Activated CD4-positive, alpha-beta memory T cell treated with anti-CD3 and anti-CD28 coated beads, Interleukin-2, amount 10 ng/mL, durations not matched to agents 7 days and 5 days (primary cell): ENCODE measurements at regions not wholly inside any gene's neighbourhood (a gene's known extent, or its start where the extent isn't known, plus 50 kb on each side); places are given as distances from the start of the nearest gene placed in this dataset.

Experiments
- CTCF ChIA-PET: fragments of 350-600 bp; sonication (Branson Sonifier 250); formaldehyde crosslinking; loops from one replicate; lab custom pipeline; 2021; ENCODE audit warnings: antibody characterized with exemption, inconsistent platforms; lab: Charles Lee
- POLR2A ChIA-PET: fragments of 350-600 bp; sonication (Branson Sonifier 250); formaldehyde crosslinking; loops from one replicate; lab custom pipeline; 2021; ENCODE audit warnings: antibody characterized with exemption; lab: Charles Lee
- DNase-seq: peaks from one replicate; pipeline ENCODE4 v3.0.0-alpha.2; 2020
- H3K27ac Mint-ChIP-seq: one replicate; pipeline ENCODE4 v1.8.0; 2021; ENCODE audit warnings: mild to moderate bottlenecking, mixed read lengths
- H3K27me3 Mint-ChIP-seq: one replicate; pipeline ENCODE4 v1.8.0; 2021; ENCODE audit warnings: mixed read lengths
- H3K36me3 Mint-ChIP-seq: one replicate; pipeline ENCODE4 v1.8.0; 2021; ENCODE audit warnings: low read depth, mixed read lengths
- H3K4me1 Mint-ChIP-seq: one replicate; pipeline ENCODE4 v1.8.0; 2021; ENCODE audit warnings: mixed read lengths
- H3K4me3 Mint-ChIP-seq: one replicate; pipeline ENCODE4 v1.8.0; 2021; ENCODE audit warnings: mild to moderate bottlenecking, mixed read lengths
- H3K9me3 Mint-ChIP-seq: one replicate; pipeline ENCODE4 v1.8.0; 2021; ENCODE audit warnings: mixed read lengths

DNA sequence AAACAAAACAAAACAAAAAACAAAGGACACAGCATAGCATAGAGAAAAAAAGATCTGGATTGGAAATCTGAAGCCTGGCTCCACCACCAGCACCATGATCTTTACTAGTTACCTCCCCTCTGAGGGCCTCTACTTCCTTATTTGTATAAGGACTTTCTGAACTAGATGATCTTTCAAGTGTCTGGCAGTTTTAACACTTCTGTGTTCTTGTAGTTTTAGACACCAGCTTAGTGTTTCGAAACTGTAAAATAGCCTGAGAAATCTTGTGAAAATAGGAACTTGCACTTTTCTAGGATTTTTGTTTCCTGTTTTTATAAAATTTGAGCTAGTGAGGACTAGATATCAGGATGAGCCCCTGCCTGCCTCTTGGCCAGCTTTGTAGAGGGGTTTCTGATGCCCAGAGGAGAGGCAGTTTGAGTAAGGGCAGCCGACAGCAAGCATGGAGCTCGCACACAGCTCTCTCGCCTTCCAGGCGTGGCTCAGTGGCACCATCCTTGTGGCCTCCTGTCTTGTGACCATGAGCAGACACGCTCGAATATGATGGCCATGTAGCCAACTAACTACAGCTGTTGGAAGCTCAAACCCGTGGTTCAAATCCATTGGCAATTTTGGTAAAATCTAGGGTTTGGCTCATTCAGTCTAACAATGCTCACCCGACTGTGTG is 319.0 kb downstream of the KCNRG start:
- ChIA-PET CTCF (interaction anchor here (0.6 kb wide), 1 partner anchor 433 kb away, joined by 3 read pairs; no protein-coding TSS in a partner anchor), POLR2A (interaction anchor here (1.0 to 1.2 kb wide), 2 partner anchors 86 to 208 kb away, joined by 3 read pairs; no protein-coding TSS in a partner anchor)
- Mint-ChIP-seq H3K9me3 (no peaks in the 10 kb centered on the region), H3K36me3 (no peaks in the 10 kb centered on the region), H3K27me3 (peaks cover 2% of the 10 kb centered on the region), H3K4me3 (no peak overlapping the region), H3K27ac (no peak overlapping the region), H3K4me1 (peaks cover 1% of the 10 kb centered on the region)
- DNase-seq = no peak

DNA sequence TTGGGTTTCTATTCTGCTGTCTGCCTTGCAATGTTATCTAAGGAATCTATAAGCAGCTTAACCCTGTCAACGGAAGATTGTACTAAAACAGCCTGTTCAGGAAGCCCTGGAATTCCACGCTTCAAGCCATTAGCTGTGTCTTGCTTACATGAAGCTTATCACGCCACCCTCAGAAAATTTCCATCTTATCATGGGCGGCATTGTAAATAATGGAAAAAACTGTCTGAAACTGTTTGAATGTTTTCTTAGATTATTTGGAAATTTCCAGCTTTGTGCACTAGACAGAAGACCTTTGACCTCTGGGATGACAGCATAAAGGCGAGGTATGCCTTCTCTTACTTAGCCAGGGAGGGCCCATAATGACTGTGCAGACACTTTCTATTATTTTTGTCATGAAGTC is 319.7 kb downstream of the KCNRG start:
- H3K36me3 Mint-ChIP-seq = no peaks in the 10 kb centered on the region
- H3K27ac Mint-ChIP-seq = no peak overlapping the region
- ChIA-PET CTCF (no interaction called here), POLR2A (interaction anchor here (1.0 to 1.2 kb wide), 2 partner anchors 85 to 209 kb away, joined by 3 read pairs; no protein-coding TSS in a partner anchor)
- no peak for DNase-seq
- no peak overlapping the region for H3K4me3 Mint-ChIP-seq
- peaks cover 7% of the 10 kb centered on the region for H3K27me3 Mint-ChIP-seq
- no peaks in the 10 kb centered on the region for H3K9me3 Mint-ChIP-seq
- peaks cover 1% of the 10 kb centered on the region for H3K4me1 Mint-ChIP-seq

DNA sequence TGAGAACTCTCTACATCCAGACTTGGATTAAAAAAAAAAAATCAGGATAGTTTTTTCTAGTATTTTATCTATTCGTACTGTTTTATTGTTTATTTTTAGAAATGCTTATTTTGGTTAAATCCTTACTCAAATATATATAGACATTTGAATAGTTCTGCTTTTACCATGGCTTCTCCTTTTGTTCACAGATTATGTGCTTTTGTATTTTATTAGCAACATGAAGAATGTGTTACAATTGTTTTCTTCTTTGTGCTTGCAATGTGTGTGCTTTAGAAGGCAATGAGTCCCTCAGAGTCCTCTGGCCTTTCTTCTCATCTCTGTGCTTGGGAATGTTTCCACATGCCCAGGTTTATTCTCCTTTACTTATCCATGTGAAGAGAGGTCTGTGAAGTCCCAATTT is 324.0 kb downstream of the KCNRG start:
- Mint-ChIP-seq H3K27ac (no peak overlapping the region), H3K9me3 (no peaks in the 10 kb centered on the region), H3K27me3 (peaks cover 12% of the 10 kb centered on the region), H3K36me3 (no peaks in the 10 kb centered on the region), H3K4me3 (no peak overlapping the region), H3K4me1 (peaks cover 1% of the 10 kb centered on the region)
- POLR2A ChIA-PET = no interaction called here
- no peak for DNase-seq
- CTCF ChIA-PET = no interaction called here

DNA sequence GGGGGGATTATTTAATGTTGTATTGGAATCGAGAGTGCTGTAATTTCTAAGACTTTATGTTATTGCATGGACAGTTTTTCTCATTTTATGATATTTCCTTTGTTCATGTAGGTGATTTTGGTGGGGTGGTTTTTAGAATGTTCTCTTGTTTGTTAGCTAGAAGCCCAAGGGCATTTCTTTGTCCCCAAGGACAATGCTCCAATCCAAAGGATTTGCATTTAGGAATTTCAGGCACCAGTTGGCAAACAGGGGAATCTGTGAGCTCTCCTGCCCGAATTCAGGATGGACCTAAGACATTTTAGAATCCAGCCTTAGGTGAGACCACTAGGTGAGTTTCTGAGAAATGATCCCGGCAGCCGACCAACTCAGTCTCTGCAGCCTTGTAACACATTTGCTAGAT is 324.9 kb downstream of the KCNRG start:
- H3K9me3 Mint-ChIP-seq = no peaks in the 10 kb centered on the region
- H3K27me3 Mint-ChIP-seq = peaks cover 16% of the 10 kb centered on the region
- H3K4me3 Mint-ChIP-seq = no peak overlapping the region
- ChIA-PET CTCF (no interaction called here), POLR2A (no interaction called here)
- peaks cover 3% of the 10 kb centered on the region for H3K4me1 Mint-ChIP-seq
- no peak for DNase-seq
- no peak overlapping the region for H3K27ac Mint-ChIP-seq
- no peaks in the 10 kb centered on the region for H3K36me3 Mint-ChIP-seq

DNA sequence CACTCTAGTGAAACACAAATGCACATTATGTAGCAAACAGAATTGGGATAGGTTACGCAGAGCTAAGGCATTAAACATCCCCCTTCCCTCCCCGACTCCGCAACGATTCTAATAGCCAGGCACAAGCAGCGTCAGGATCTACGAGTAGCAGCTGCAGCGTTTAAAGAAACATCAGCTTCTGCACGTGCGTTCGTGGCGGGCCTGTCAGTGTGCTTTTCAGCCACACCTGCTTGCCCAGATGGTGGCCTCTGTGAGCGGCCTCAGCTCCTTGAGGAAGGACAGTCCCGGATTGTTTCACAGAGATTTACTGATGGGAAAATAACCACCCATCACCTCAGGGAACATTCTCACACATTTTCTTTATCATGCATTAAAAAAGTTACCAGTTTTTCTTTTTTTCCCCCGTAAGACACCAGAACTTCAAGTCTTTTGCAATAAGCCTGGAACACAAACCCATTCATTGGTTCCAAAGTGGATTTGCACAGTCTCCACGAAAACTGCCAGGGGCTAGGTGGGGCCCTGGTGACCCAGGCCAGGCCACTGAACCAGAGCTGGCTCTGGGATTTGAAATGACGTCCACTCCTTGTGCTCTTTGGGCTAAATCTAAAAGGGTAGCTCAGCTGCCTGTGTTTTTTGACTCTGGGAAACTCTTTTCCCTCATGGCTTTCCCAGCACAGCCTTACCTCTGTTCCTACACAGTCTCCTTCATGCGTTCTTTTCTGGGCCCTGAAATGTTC is 325.5 kb downstream of the KCNRG start:
- ChIA-PET CTCF (no interaction called here), POLR2A (no interaction called here)
- no peak overlapping the region for H3K4me3 Mint-ChIP-seq
- H3K27me3 Mint-ChIP-seq = peaks cover 16% of the 10 kb centered on the region
- H3K27ac Mint-ChIP-seq = no peak overlapping the region
- peaks cover 3% of the 10 kb centered on the region for H3K4me1 Mint-ChIP-seq
- no peak for DNase-seq
- H3K36me3 Mint-ChIP-seq = no peaks in the 10 kb centered on the region
- no peaks in the 10 kb centered on the region for H3K9me3 Mint-ChIP-seq

DNA sequence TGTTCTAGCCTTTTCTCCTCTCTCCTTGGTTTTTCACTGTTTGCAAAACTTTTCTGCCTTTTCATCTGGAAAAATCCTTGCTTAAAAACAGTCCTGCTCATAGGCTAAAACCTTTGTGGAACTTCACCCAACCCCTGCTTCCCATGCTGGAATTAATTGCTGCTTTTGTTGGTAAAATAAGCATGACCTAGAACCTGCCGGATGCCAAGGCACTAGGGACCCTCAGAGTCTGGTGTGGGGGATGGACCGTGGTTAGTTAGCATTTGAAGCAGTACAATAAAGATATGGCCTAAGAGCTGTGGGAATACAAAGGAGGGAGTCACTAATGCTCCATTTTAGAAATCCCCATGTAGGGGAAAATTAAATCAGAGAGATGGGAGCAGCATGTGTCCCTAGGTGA is 326.3 kb downstream of the KCNRG start:
- CTCF ChIA-PET = no interaction called here
- Mint-ChIP-seq H3K4me3 (no peak overlapping the region), H3K27ac (no peak overlapping the region), H3K27me3 (peaks cover 16% of the 10 kb centered on the region), H3K4me1 (peaks cover 3% of the 10 kb centered on the region), H3K36me3 (no peaks in the 10 kb centered on the region), H3K9me3 (no peaks in the 10 kb centered on the region)
- POLR2A ChIA-PET = no interaction called here
- DNase-seq = no peak

DNA sequence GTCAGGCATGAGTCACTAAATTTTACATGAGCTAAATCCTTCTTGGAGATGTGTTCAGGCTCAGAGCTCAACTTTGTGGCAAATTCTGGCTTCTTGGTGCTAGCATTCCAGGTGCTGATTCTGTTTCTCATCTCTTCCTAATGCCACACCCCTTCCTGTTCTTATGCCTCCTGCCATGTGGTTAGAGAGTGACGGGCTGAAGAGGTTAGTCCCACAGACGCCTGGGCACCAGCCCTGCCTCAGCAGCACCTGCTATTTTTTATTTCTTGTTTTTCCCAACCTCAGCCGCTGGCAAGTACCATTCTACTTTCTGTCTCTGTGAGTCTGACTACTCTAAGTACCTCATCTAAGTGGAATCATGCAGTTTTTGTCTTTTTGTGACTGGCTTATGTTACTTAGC is 329.5 kb downstream of the KCNRG start:
- Mint-ChIP-seq H3K4me1 (peaks cover 3% of the 10 kb centered on the region), H3K36me3 (no peaks in the 10 kb centered on the region), H3K27me3 (peaks cover 31% of the 10 kb centered on the region), H3K9me3 (no peaks in the 10 kb centered on the region), H3K27ac (no peak overlapping the region), H3K4me3 (no peak overlapping the region)
- no peak for DNase-seq
- ChIA-PET POLR2A (no interaction called here), CTCF (no interaction called here)

DNA sequence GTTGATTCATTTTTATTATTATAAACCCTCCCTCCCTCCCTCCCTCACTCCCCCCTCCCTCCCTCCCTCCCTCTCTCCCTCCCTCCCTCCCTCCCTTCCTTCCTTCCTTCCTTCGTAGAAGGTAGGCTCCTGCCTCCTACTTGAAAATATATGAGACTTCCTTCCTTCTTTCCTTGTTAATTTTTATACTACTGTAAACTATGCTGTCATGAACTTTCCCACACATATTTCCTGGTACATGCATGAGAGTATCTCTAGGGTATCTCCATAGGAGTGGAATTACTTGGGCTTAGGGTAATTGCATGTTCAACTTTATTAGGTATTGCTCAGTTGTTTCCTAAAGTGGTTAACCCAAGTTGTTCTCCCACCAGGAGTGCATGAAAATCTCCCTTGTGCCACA is 330.6 kb downstream of the KCNRG start:
- ChIA-PET CTCF (no interaction called here), POLR2A (no interaction called here)
- H3K27ac Mint-ChIP-seq = no peak overlapping the region
- no peaks in the 10 kb centered on the region for H3K36me3 Mint-ChIP-seq
- no peak for DNase-seq
- H3K27me3 Mint-ChIP-seq = peaks cover 31% of the 10 kb centered on the region
- peaks cover 3% of the 10 kb centered on the region for H3K4me1 Mint-ChIP-seq
- no peaks in the 10 kb centered on the region for H3K9me3 Mint-ChIP-seq
- no peak overlapping the region for H3K4me3 Mint-ChIP-seq

DNA sequence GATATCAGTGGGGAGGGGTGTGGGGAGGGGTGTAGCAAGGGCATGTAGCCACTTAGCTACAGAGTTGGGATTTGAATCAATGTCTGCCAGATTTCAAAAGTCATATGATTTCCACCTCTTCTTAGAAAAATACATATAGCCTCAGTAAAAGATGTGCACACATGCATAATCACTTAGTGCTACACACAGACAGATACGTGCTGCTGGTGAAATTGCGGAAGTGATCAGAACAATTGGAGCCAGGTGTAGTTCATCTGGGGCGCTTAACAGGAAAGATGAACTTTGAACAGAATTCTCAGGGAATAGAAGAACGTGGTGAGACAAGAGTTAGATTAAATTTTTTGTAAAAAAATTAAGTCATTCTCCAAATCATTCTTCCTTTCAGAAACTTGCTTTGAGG is 333.1 kb downstream of the KCNRG start:
- CTCF ChIA-PET = no interaction called here
- POLR2A ChIA-PET = no interaction called here
- H3K36me3 Mint-ChIP-seq = no peaks in the 10 kb centered on the region
- peaks cover 3% of the 10 kb centered on the region for H3K4me1 Mint-ChIP-seq
- H3K9me3 Mint-ChIP-seq = no peaks in the 10 kb centered on the region
- H3K27ac Mint-ChIP-seq = no peak overlapping the region
- no peak for DNase-seq
- H3K27me3 Mint-ChIP-seq = peaks cover 38% of the 10 kb centered on the region
- H3K4me3 Mint-ChIP-seq = no peak overlapping the region

DNA sequence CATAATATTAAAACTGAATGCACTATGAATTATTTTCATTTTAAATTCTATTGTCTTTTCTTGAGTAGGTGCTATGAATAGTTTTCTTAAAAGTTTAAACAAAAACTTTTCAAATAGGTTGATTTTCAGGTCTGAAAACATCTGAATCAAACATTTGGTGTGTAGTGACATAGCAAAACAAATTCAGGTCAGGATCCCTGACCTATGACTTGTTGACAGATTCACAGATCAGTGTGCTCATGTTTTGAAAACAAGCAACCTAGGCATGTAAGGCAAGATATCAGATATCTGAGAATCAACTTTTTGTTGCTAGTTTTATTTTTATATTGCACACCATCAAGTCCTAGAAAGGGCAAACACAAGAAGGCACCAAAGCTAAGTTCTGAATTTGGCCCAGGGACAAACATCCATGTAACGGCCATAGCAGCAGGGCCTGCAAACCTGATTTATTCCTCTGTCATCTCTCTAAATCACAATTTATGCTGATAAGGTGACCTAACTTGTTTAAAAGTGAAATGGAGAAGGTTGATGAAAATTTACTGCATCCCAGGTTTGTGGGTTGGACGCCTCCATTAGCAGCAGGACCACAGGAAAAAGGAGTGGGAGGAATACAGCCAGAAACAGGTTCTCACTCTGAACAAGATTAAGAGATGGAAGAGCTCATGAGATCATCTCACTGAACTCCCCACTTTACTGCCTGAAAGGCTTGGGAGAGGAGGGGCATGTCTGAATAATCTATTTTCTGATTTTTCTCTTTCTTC is 337.7 kb downstream of the KCNRG start:
- H3K4me3 Mint-ChIP-seq = no peak overlapping the region
- H3K27me3 Mint-ChIP-seq = peaks cover 43% of the 10 kb centered on the region
- no peak for DNase-seq
- H3K4me1 Mint-ChIP-seq = peaks cover 14% of the 10 kb centered on the region
- CTCF ChIA-PET = no interaction called here
- no peaks in the 10 kb centered on the region for H3K9me3 Mint-ChIP-seq
- POLR2A ChIA-PET = interaction anchor here (0.6 kb wide), 1 partner anchor 49 kb away, joined by 3 read pairs; no protein-coding TSS in a partner anchor
- H3K27ac Mint-ChIP-seq = no peak overlapping the region
- H3K36me3 Mint-ChIP-seq = no peaks in the 10 kb centered on the region

DNA sequence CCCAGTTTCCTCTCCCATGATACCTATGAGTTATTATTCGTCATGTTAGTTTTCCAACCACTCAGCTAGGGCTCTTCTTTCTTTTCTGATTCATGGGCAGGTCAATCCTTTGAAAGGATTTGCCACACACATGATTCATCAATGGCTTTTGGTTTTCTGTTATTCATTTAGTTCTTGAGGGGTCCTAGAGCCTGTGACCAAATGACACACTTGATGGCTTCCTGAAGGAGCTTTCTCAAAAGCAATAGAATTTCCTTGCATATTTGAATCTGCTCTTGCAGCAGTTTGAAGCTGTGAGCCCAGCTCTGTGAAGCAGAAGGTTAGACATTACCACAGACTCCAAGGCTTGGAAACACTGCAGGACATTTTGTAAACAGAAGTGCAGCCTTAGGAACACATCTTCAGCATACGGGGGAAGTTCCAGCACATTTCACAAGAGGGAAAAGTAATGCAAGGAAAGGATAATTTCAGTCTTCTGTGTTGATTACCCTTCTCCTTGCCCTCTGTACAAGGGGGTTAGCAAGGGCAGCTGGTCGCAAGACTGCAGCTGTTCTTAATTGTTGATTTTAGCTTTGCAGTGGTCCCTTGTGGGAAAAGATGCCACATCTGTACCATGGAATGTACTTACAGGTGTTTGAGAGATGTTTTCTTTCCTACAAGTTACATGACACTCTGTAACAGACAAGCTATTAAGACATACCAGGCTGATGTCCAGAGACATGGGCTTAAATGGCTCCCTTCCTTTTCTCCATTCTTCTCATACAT is 338.6 kb downstream of the KCNRG start:
- CTCF ChIA-PET = no interaction called here
- Mint-ChIP-seq H3K9me3 (no peaks in the 10 kb centered on the region), H3K27ac (no peak overlapping the region), H3K27me3 (peaks cover 44% of the 10 kb centered on the region), H3K4me3 (no peak overlapping the region), H3K4me1 (peaks cover 14% of the 10 kb centered on the region), H3K36me3 (no peaks in the 10 kb centered on the region)
- POLR2A ChIA-PET = no interaction called here
- no peak for DNase-seq

DNA sequence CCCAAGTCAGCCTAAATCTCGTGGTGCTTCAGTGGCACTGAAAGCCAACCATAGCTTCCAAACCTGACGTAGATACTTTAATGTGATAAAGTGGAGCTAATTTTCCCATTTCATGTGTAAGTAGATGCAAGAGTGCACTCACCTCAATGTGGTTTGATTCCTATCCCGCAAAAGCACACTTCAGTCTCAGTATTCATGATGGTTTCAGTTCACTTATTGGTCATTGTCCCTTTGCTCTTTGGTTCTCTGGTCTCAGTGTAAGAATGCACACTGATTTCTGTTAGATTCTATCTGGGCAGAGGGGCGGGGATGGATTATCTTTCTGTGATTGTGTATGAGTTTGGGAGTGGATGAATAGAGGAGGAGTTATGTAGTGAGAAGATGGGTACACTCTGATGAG is 340.6 kb downstream of the KCNRG start:
- CTCF ChIA-PET = no interaction called here

More for the DNA sequence above, 340.6 kb downstream of the KCNRG start:
- no peak overlapping the region for H3K4me3 Mint-ChIP-seq
- peaks cover 44% of the 10 kb centered on the region for H3K27me3 Mint-ChIP-seq
- POLR2A ChIA-PET = interaction anchor here (0.8 to 2.4 kb wide), 2 partner anchors 10 to 275 kb away, joined by 3 to 9 read pairs; no protein-coding TSS in a partner anchor
- DNase-seq = no peak
- H3K27ac Mint-ChIP-seq = no peak overlapping the region
- no peaks in the 10 kb centered on the region for H3K36me3 Mint-ChIP-seq
- H3K9me3 Mint-ChIP-seq = no peaks in the 10 kb centered on the region
- peaks cover 18% of the 10 kb centered on the region for H3K4me1 Mint-ChIP-seq
